ENCODE measurements at regions not wholly inside any gene's neighbourhood (a gene's known extent, or its start where the extent isn't known, plus 50 kb on each side); places are given as distances from the start of the nearest gene placed in this dataset.

DNA sequence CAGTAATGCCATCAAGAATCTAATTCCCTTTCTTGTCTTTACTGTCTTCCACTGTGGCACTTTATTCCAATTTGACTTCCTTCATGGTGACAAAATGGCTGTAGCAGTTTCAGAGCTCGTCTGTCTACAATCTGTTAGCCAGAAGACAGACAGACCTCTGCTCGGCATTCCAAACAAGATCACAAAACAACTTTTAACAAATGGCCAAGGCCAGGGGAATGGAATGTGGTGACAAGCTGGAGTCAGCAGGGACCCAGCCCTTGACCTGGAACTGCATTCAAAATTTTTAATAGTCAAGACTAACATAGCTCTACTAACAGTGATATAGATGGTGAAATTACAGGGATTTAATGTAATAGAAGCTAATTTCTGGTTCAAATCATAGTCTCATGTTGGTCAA is 637.2 kb downstream of the ETS1 start:
- TF ChIP-seq, protein P1, sequence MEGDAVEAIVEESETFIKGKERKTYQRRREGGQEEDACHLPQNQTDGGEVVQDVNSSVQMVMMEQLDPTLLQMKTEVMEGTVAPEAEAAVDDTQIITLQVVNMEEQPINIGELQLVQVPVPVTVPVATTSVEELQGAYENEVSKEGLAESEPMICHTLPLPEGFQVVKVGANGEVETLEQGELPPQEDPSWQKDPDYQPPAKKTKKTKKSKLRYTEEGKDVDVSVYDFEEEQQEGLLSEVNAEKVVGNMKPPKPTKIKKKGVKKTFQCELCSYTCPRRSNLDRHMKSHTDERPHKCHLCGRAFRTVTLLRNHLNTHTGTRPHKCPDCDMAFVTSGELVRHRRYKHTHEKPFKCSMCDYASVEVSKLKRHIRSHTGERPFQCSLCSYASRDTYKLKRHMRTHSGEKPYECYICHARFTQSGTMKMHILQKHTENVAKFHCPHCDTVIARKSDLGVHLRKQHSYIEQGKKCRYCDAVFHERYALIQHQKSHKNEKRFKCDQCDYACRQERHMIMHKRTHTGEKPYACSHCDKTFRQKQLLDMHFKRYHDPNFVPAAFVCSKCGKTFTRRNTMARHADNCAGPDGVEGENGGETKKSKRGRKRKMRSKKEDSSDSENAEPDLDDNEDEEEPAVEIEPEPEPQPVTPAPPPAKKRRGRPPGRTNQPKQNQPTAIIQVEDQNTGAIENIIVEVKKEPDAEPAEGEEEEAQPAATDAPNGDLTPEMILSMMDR (IDR thresholded peaks at IDR 0.05), result no peak
- no peak for TF ChIP-seq REST (IDR thresholded peaks at IDR 0.05)
- TF ChIP-seq RCOR1 (IDR thresholded peaks at IDR 0.05; ENCODE audit: low read depth, low read length), result no peak
- no peak for TF ChIP-seq POLR2A (IDR thresholded peaks at IDR 0.05; ENCODE audit: low read length)
- TF ChIP-seq MYC (IDR thresholded peaks at IDR 0.05; ENCODE audit: borderline replicate concordance, low read length), result no peak
